SK-N-SH treated with all-trans-retinoic acid at 6 μM for 48 hours (cell line): ENCODE measurements at regions not wholly inside any gene's neighbourhood (a gene's known extent, or its start where the extent isn't known, plus 50 kb on each side); places are given as distances from the start of the nearest gene placed in this dataset.

Source experiments
- ARNTL ChIP-seq: fragments of 450-650 bp; formaldehyde crosslinking; IDR thresholded peaks from 2 replicates; pipeline ENCODE4 v1.5.0; 2020; ENCODE audit warnings: low read depth, mild to moderate bottlenecking, moderate library complexity, borderline replicate concordance
- ESRRG ChIP-seq: fragments of 250-450 bp; sonication (Bioruptor Pico); IDR thresholded peaks from 2 replicates; pipeline ENCODE4 v1.6.1; 2021; ENCODE audit warnings: mild to moderate bottlenecking
- PPARA ChIP-seq: fragments of 250-450 bp; sonication (Bioruptor Pico); IDR thresholded peaks from 2 replicates; pipeline ENCODE4 v1.5.0; 2020; ENCODE audit warnings: mild to moderate bottlenecking, borderline replicate concordance
- RARB ChIP-seq: fragments of 250-450 bp; sonication (Bioruptor Pico); IDR thresholded peaks from 2 replicates; pipeline ENCODE4 v1.8.0; 2021; ENCODE audit warnings: mild to moderate bottlenecking, moderate library complexity
- SNAI2 ChIP-seq: fragments of 250-450 bp; sonication (Bioruptor Pico); IDR thresholded peaks from 2 replicates; pipeline ENCODE4 v1.5.0; 2020; ENCODE audit warnings: mild to moderate bottlenecking, moderate library complexity
- TCF4 ChIP-seq: fragments of 250-450 bp; sonication (Bioruptor Pico); IDR thresholded peaks from 2 replicates; pipeline ENCODE4 v1.8.0; 2021; ENCODE audit warnings: mild to moderate bottlenecking, moderate library complexity, borderline replicate concordance
- TOX ChIP-seq: fragments of 250-450 bp; sonication (Bioruptor Pico); IDR thresholded peaks from 2 replicates; pipeline ENCODE4 v1.8.0; 2021; ENCODE audit warnings: mild to moderate bottlenecking, moderate library complexity, borderline replicate concordance
- ZFP3 ChIP-seq: fragments of 250-450 bp; sonication (Bioruptor Pico); IDR thresholded peaks from 2 replicates; pipeline ENCODE4 v1.5.0; 2020; ENCODE audit warnings: mild to moderate bottlenecking, moderate library complexity
- ZFP30 ChIP-seq: fragments of 450-650 bp; formaldehyde crosslinking; IDR thresholded peaks from 2 replicates; pipeline ENCODE4 v1.5.0; 2022; ENCODE audit warnings: mild to moderate bottlenecking, moderate library complexity
- ZNF565 ChIP-seq: fragments of 450-650 bp; formaldehyde crosslinking; conservative IDR thresholded peaks from 2 replicates; pipeline ENCODE4 v1.5.0; 2020; ENCODE audit warnings: low read depth, mild to moderate bottlenecking, moderate library complexity
- ZNF70 ChIP-seq: fragments of 450-650 bp; formaldehyde crosslinking; IDR thresholded peaks from 2 replicates; pipeline ENCODE4 v1.5.0; 2020; ENCODE audit warnings: mild to moderate bottlenecking, moderate library complexity
- ZNF8 ChIP-seq: fragments of 450-650 bp; formaldehyde crosslinking; IDR thresholded peaks from 2 replicates; pipeline ENCODE4 v1.5.0; 2020; ENCODE audit warnings: mild to moderate bottlenecking, moderate library complexity
- TF ChIP-seq, protein P1 (sequence below): fragments of 250-450 bp; sonication (Bioruptor Pico); IDR thresholded peaks from 2 replicates; pipeline ENCODE4 v1.8.0; 2020; ENCODE audit warnings: mild to moderate bottlenecking, moderate library complexity, borderline replicate concordance
- TF ChIP-seq, protein P2 (sequence below): fragments of 250-450 bp; sonication (Bioruptor Pico); IDR thresholded peaks from 2 replicates; pipeline ENCODE4 v1.5.1; 2020; ENCODE audit warnings: low read depth, mild to moderate bottlenecking, moderate library complexity

DNA sequence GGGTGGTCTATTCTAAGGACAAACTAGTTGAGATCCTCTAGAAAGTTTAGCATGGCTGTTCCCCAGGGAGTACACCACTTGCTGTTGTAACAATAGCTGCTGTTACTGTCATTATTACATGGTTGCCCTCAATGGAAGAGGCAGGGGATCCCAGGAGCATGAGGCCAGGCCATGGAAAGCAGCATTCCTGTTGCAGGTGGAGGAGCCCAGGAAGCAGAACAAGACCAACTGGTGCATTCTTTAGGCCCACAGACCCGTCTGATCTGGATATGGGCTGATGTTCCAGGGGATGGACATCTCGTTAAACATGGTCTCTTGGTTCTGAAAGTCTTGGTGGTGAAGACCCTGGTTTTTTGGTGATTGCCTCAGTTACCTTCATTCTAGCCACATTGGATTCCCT is 109.2 kb upstream of the WSCD2 start:
- TF ChIP-seq TOX (CRISPR knock-in tag), result no peak
- TF ChIP-seq, protein P1, sequence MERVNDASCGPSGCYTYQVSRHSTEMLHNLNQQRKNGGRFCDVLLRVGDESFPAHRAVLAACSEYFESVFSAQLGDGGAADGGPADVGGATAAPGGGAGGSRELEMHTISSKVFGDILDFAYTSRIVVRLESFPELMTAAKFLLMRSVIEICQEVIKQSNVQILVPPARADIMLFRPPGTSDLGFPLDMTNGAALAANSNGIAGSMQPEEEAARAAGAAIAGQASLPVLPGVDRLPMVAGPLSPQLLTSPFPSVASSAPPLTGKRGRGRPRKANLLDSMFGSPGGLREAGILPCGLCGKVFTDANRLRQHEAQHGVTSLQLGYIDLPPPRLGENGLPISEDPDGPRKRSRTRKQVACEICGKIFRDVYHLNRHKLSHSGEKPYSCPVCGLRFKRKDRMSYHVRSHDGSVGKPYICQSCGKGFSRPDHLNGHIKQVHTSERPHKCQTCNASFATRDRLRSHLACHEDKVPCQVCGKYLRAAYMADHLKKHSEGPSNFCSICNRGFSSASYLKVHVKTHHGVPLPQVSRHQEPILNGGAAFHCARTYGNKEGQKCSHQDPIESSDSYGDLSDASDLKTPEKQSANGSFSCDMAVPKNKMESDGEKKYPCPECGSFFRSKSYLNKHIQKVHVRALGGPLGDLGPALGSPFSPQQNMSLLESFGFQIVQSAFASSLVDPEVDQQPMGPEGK, result no peak
- TF ChIP-seq SNAI2, result no peak
- TF ChIP-seq ESRRG (CRISPR knock-in tag), result no peak
- no peak for TF ChIP-seq ZNF70 (CRISPR knock-in tag)
- TF ChIP-seq ZNF8 (CRISPR knock-in tag), result no peak
- TF ChIP-seq, protein P2, sequence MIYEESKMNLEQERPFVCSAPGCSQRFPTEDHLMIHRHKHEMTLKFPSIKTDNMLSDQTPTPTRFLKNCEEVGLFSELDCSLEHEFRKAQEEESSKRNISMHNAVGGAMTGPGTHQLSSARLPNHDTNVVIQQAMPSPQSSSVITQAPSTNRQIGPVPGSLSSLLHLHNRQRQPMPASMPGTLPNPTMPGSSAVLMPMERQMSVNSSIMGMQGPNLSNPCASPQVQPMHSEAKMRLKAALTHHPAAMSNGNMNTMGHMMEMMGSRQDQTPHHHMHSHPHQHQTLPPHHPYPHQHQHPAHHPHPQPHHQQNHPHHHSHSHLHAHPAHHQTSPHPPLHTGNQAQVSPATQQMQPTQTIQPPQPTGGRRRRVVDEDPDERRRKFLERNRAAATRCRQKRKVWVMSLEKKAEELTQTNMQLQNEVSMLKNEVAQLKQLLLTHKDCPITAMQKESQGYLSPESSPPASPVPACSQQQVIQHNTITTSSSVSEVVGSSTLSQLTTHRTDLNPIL (CRISPR knock-in tag), result no peak
- TF ChIP-seq PPARA (CRISPR knock-in tag), result no peak
- no peak for TF ChIP-seq ZFP30 (CRISPR knock-in tag)
- no peak for TF ChIP-seq RARB (CRISPR knock-in tag)
- TF ChIP-seq ZFP3 (CRISPR knock-in tag), result no peak
- TF ChIP-seq ARNTL (CRISPR knock-in tag), result no peak
- TF ChIP-seq TCF4 (CRISPR knock-in tag), result no peak
- no peak for TF ChIP-seq ZNF565 (CRISPR knock-in tag)
